ENCODE measurements at regions not wholly inside any gene's neighbourhood (a gene's known extent, or its start where the extent isn't known, plus 50 kb on each side); places are given as distances from the start of the nearest gene placed in this dataset.

- TF ChIP-seq CTCF (IDR thresholded peaks at IDR 0.05 in 2 of 3, conservative IDR thresholded peaks at IDR 0.05 in 1 of 3; ENCODE audit: borderline replicate concordance in 1 of 3, insufficient read depth in 1 of 3, low read depth in 2 of 3, low read length in 2 of 3) (no peak), POLR2A (IDR thresholded peaks at IDR 0.05; ENCODE audit: borderline replicate concordance, extremely low read depth, insufficient read depth, insufficient read length) (no peak), RAD21 (IDR thresholded peaks at IDR 0.05; ENCODE audit: low read depth) (no peak), EZH2 (IDR thresholded peaks at IDR 0.05) (no peak), ZFX (IDR thresholded peaks at IDR 0.05) (no peak)
Measured at GRCh38 chr7:46955531-46955930, 626.4 kb downstream of the TNS3 start.
